GM06990 (cell line): ENCODE measurements at regions not wholly inside any gene's neighbourhood (a gene's known extent, or its start where the extent isn't known, plus 50 kb on each side); places are given as distances from the start of the nearest gene placed in this dataset.

ENCODE experiments used
- DNase-seq: peaks from one replicate; pipeline ENCODE4 v3.0.0-alpha.2; 2011; ENCODE audit not compliant: insufficient read length; ENCODE audit errors: extremely low read depth
- H3K27me3 ChIP-seq: replicated peaks from 2 replicates; pipeline ENCODE4 v1.6.0; 2011; ENCODE audit warnings: low read length; ENCODE audit not compliant: control insufficient read depth, insufficient read depth
- H3K36me3 ChIP-seq: 2 replicates; pipeline ENCODE4 v1.5.1; 2011; ENCODE audit warnings: low read length; ENCODE audit not compliant: control insufficient read depth, insufficient read depth
- H3K4me3 ChIP-seq: replicated peaks from 2 replicates; pipeline ENCODE4 v1.5.1; 2011; ENCODE audit warnings: low read depth, mild to moderate bottlenecking, control low read depth, low read length
- CTCF ChIP-seq: IDR thresholded peaks from 2 replicates; pipeline ENCODE4 v1.5.1; 2011; ENCODE audit warnings: low read length, control low read depth, mild to moderate bottlenecking, inconsistent platforms; ENCODE audit not compliant: insufficient read depth, poor library complexity, severe bottlenecking

GRCh38 chr2:52629531-52629930 lies 1138.1 kb upstream of the CHAC2 start:
- DNase-seq, result no peak

GRCh38 chr2:52622266-52622665 lies 1145.3 kb upstream of the CHAC2 start:
- TF ChIP-seq CTCF, result no peak
- H3K27me3 ChIP-seq, result no peaks in the 10 kb centered on the region
- no peaks in the 10 kb centered on the region for H3K36me3 ChIP-seq
- no peak overlapping the region for H3K4me3 ChIP-seq
- no peak for DNase-seq

More at GRCh38 chr2:52629531-52629930, 1138.1 kb upstream of the CHAC2 start:
- TF ChIP-seq CTCF, result no peak
- no peak overlapping the region for H3K4me3 ChIP-seq
- no peaks in the 10 kb centered on the region for H3K27me3 ChIP-seq
- no peaks in the 10 kb centered on the region for H3K36me3 ChIP-seq

GRCh38 chr2:52613064-52613463 lies 1154.5 kb upstream of the CHAC2 start:
- Histone ChIP-seq H3K4me3 (no peak overlapping the region), H3K27me3 (no peaks in the 10 kb centered on the region), H3K36me3 (no peaks in the 10 kb centered on the region)
- no peak for TF ChIP-seq CTCF
- DNase-seq, result no peak

GRCh38 chr2:52611759-52612158 lies 1155.8 kb upstream of the CHAC2 start:
- no peak for TF ChIP-seq CTCF
- H3K27me3 ChIP-seq, result no peaks in the 10 kb centered on the region
- no peak for DNase-seq

GRCh38 chr2:52608030-52608429 lies 1159.6 kb upstream of the CHAC2 start:
- no peak for TF ChIP-seq CTCF
- DNase-seq, result no peak
- Histone ChIP-seq H3K4me3 (no peak overlapping the region), H3K36me3 (no peaks in the 10 kb centered on the region), H3K27me3 (no peaks in the 10 kb centered on the region)

More at GRCh38 chr2:52611759-52612158, 1155.8 kb upstream of the CHAC2 start:
- no peak overlapping the region for H3K4me3 ChIP-seq
- no peaks in the 10 kb centered on the region for H3K36me3 ChIP-seq

- Histone ChIP-seq H3K36me3 (no peaks in the 10 kb centered on the region), H3K4me3 (no peak overlapping the region), H3K27me3 (no peaks in the 10 kb centered on the region)
- TF ChIP-seq CTCF, result no peak
- DNase-seq, result no peak
These were observed 1170.3 kb upstream of the CHAC2 start for GRCh38 chr2:52597346-52597745.
